H9 (cell line): ENCODE measurements at regions not wholly inside any gene's neighbourhood (a gene's known extent, or its start where the extent isn't known, plus 50 kb on each side); places are given as distances from the start of the nearest gene placed in this dataset.

Experiments used
- DNase-seq: peaks from one replicate; pipeline ENCODE4 v3.0.0-alpha.2; 2017
- H2AFZ ChIP-seq: one replicate; pipeline ENCODE4 v1.6.1; 2013; ENCODE audit warnings: mild to moderate bottlenecking, low read length, control low read depth, moderate library complexity
- H2AK5ac ChIP-seq: 2 replicates; pipeline ENCODE4 v1.6.1; 2013; ENCODE audit warnings: low read length, control low read depth, mixed read lengths; ENCODE audit not compliant: insufficient read length
- H2BK120ac ChIP-seq: one replicate; pipeline ENCODE4 v1.6.1; 2013; ENCODE audit warnings: low read depth, mild to moderate bottlenecking, low read length, control low read depth, inconsistent platforms; ENCODE audit not compliant: poor library complexity, severe bottlenecking
- H2BK12ac ChIP-seq: 2 replicates; pipeline ENCODE4 v1.6.1; 2013; ENCODE audit warnings: low read length, control low read depth, mixed read lengths, low read depth; ENCODE audit not compliant: insufficient read length
- H2BK15ac ChIP-seq: 2 replicates; pipeline ENCODE4 v1.6.1; 2013; ENCODE audit warnings: low read depth, low read length, control low read depth
- H2BK20ac ChIP-seq: one replicate; pipeline ENCODE4 v1.6.1; 2013; ENCODE audit warnings: low read depth, mild to moderate bottlenecking, low read length, control low read depth, inconsistent platforms; ENCODE audit not compliant: poor library complexity, severe bottlenecking
- H2BK5ac ChIP-seq: 2 replicates; pipeline ENCODE4 v1.6.1; 2013; ENCODE audit warnings: low read length, control low read depth, mixed read lengths; ENCODE audit not compliant: insufficient read length
- H3K14ac ChIP-seq: 2 replicates; pipeline ENCODE4 v1.6.1; 2013; ENCODE audit warnings: low read length, control low read depth; ENCODE audit not compliant: insufficient read depth
- H3K18ac ChIP-seq: 2 replicates; pipeline ENCODE4 v1.6.1; 2013; ENCODE audit warnings: low read depth, mild to moderate bottlenecking, mixed read lengths, low read length, control low read depth; ENCODE audit not compliant: insufficient read length
- H3K23ac ChIP-seq: 2 replicates; pipeline ENCODE4 v1.6.1; 2013; ENCODE audit warnings: low read length, control low read depth, mixed read lengths, low read depth; ENCODE audit not compliant: insufficient read length
- H3K23me2 ChIP-seq: 2 replicates; pipeline ENCODE4 v1.6.1; 2013; ENCODE audit warnings: low read depth, mild to moderate bottlenecking, mixed read lengths, low read length, control low read depth; ENCODE audit not compliant: insufficient read length, poor library complexity, severe bottlenecking
- H3K27ac ChIP-seq: 2 replicates; pipeline ENCODE4 v1.5.1; 2013; ENCODE audit warnings: low read length, control low read depth, mixed read lengths, low read depth; ENCODE audit not compliant: insufficient read length
- H3K27me3 ChIP-seq: 2 replicates; pipeline ENCODE4 v1.6.1; 2013; ENCODE audit warnings: low read length, control low read depth, inconsistent platforms; ENCODE audit not compliant: insufficient read depth
- H3K4ac ChIP-seq: 2 replicates; pipeline ENCODE4 v1.6.1; 2013; ENCODE audit warnings: low read depth, mild to moderate bottlenecking, control low read depth, inconsistent platforms, low read length, moderate library complexity
- H3K4me1 ChIP-seq: 2 replicates; pipeline ENCODE4 v1.6.1; 2013; ENCODE audit warnings: low read length, control low read depth, inconsistent platforms; ENCODE audit not compliant: insufficient read depth
- H3K4me2 ChIP-seq: 2 replicates; pipeline ENCODE4 v1.6.1; 2013; ENCODE audit warnings: low read length, control low read depth, mixed read lengths; ENCODE audit not compliant: insufficient read length, insufficient read depth
- H3K56ac ChIP-seq: 2 replicates; pipeline ENCODE4 v1.6.1; 2013; ENCODE audit warnings: low read depth, mild to moderate bottlenecking, mixed read lengths, low read length, control low read depth; ENCODE audit not compliant: insufficient read length
- H3K79me1 ChIP-seq: 2 replicates; pipeline ENCODE4 v1.6.1; 2013; ENCODE audit warnings: low read depth, mild to moderate bottlenecking, moderate library complexity, low read length, control low read depth, inconsistent platforms; ENCODE audit not compliant: insufficient read depth, poor library complexity, severe bottlenecking
- H3K79me2 ChIP-seq: 2 replicates; pipeline ENCODE4 v1.6.1; 2013; ENCODE audit warnings: low read length, control low read depth, inconsistent platforms; ENCODE audit not compliant: insufficient read depth
- H3K9ac ChIP-seq: 2 replicates; pipeline ENCODE4 v1.6.1; 2013; ENCODE audit warnings: low read length, control low read depth, mixed read lengths; ENCODE audit not compliant: insufficient read length; ENCODE audit errors: extremely low read depth
- H3K9me3 ChIP-seq: one replicate; pipeline ENCODE4 v1.6.1; 2013; ENCODE audit warnings: low read depth, low read length, inconsistent platforms; ENCODE audit not compliant: control insufficient read depth
- H3T11ph ChIP-seq: one replicate; pipeline ENCODE4 v1.6.1; 2013; ENCODE audit warnings: mild to moderate bottlenecking, low read length, control low read depth, inconsistent platforms
- H4K20me1 ChIP-seq: one replicate; pipeline ENCODE4 v1.6.1; 2013; ENCODE audit not compliant: control insufficient read depth, insufficient read length, insufficient read depth
- H4K5ac ChIP-seq: 2 replicates; pipeline ENCODE4 v1.6.1; 2013; ENCODE audit warnings: low read depth, mild to moderate bottlenecking, mixed read lengths, low read length, control low read depth; ENCODE audit not compliant: insufficient read length
- H4K8ac ChIP-seq: replicated peaks from 2 replicates; pipeline ENCODE4 v1.6.1; 2013; ENCODE audit warnings: low read length, control low read depth, mixed read lengths, low read depth; ENCODE audit not compliant: insufficient read length
- H4K91ac ChIP-seq: 2 replicates; pipeline ENCODE4 v1.6.1; 2013; ENCODE audit warnings: low read depth, mild to moderate bottlenecking, moderate library complexity, mixed read lengths, low read length, control low read depth; ENCODE audit not compliant: insufficient read length
- H3K27ac Mint-ChIP-seq, 3 experiments: 2 replicates in 2 of 3; 3 replicates in 1 of 3; pipeline ENCODE4 v1.8.0; 2020 to 2021; ENCODE audit warnings: mixed read lengths in 3 of 3, mild to moderate bottlenecking in 1 of 3, moderate library complexity in 1 of 3
- H3K27me3 Mint-ChIP-seq: 2 replicates; pipeline ENCODE4 v1.8.0; 2021; ENCODE audit warnings: low read depth, mild to moderate bottlenecking, moderate library complexity, mixed read lengths
- H3K36me3 Mint-ChIP-seq, 3 experiments: 2 replicates in 2 of 3; 3 replicates in 1 of 3; pipeline ENCODE4 v1.8.0; 2020 to 2021; ENCODE audit warnings: low read depth in 3 of 3, mixed read lengths in 3 of 3; ENCODE audit not compliant: insufficient read depth in 1 of 3
- H3K4me1 Mint-ChIP-seq, 2 experiments: 2 replicates each; pipeline ENCODE4 v1.8.0; 2020; ENCODE audit warnings: mixed read lengths in 2 of 2
- H3K4me3 Mint-ChIP-seq, 2 experiments: 2 replicates in 1 of 2; 3 replicates in 1 of 2; pipeline ENCODE4 v1.8.0; 2020 to 2021; ENCODE audit warnings: mild to moderate bottlenecking in 2 of 2, mixed read lengths in 2 of 2, moderate library complexity in 1 of 2
- H3K9me3 Mint-ChIP-seq, 2 experiments: 2 replicates in 1 of 2; 3 replicates in 1 of 2; pipeline ENCODE4 v1.8.0; 2020; ENCODE audit warnings: mild to moderate bottlenecking in 2 of 2, mixed read lengths in 2 of 2, moderate library complexity in 1 of 2
- WGBS: extraction: QIAGEN DNeasy Blood & Tissue Kit; methylation state at CpG from one replicate; pipeline ENCODE4 v1.1.7; 2013; ENCODE audit warnings: missing lambda C conversion rate, low lambda C conversion rate, mixed read lengths; ENCODE audit not compliant: insufficient read length; ENCODE audit errors: extremely low coverage; 5-methylcytosine and 5-hydroxymethylcytosine counted together
- TF ChIP-seq, protein P1 (sequence below): fragments of 200-600 bp; sonication (generic); conservative IDR thresholded peaks from 3 replicates; pipeline ENCODE4 v1.8.0; 2021; ENCODE audit warnings: antibody characterized with exemption, mild to moderate bottlenecking

- H3K9me3 ChIP-seq, result no peaks in the 10 kb centered on the region
- no peak overlapping the region for H4K91ac ChIP-seq
- no peak overlapping the region for H2BK12ac ChIP-seq
- H3K23me2 ChIP-seq, result no peaks in the 10 kb centered on the region
- no peak overlapping the region for H2BK15ac ChIP-seq
- no peaks in the 10 kb centered on the region for H3K27me3 ChIP-seq
- Mint-ChIP-seq H3K27me3 (peaks cover 4% of the 10 kb centered on the region), H3K9me3 (peaks cover 5 to 8% of the 10 kb centered on the region in 2 experiments), H3K36me3 (peaks cover 0 to 11% (median 3%) of the 10 kb centered on the region in 3 experiments; a peak in 5 of 7 replicates), H3K27ac (peak overlapping the region in 1 of 3 experiments; percentile 64; a peak in 1 of 7 replicates), H3K4me3 (no peak overlapping the region), H3K4me1 (no peaks in the 10 kb centered on the region)
- no peak overlapping the region for H2AFZ ChIP-seq
- H3K56ac ChIP-seq, result no peak overlapping the region
- no peaks in the 10 kb centered on the region for H4K20me1 ChIP-seq
- no peak for DNase-seq
- H3K79me1 ChIP-seq, result no peaks in the 10 kb centered on the region
- WGBS, result no CpG with 5 or more reads among the region's 2 CpGs
- no peak overlapping the region for H3K27ac ChIP-seq
- no peaks in the 10 kb centered on the region for H3K4me1 ChIP-seq
- no peak overlapping the region for H2BK120ac ChIP-seq
- H4K5ac ChIP-seq, result no peak overlapping the region
- no peak overlapping the region for H2BK20ac ChIP-seq
- no peak overlapping the region for H3K23ac ChIP-seq
- TF ChIP-seq, protein P1, sequence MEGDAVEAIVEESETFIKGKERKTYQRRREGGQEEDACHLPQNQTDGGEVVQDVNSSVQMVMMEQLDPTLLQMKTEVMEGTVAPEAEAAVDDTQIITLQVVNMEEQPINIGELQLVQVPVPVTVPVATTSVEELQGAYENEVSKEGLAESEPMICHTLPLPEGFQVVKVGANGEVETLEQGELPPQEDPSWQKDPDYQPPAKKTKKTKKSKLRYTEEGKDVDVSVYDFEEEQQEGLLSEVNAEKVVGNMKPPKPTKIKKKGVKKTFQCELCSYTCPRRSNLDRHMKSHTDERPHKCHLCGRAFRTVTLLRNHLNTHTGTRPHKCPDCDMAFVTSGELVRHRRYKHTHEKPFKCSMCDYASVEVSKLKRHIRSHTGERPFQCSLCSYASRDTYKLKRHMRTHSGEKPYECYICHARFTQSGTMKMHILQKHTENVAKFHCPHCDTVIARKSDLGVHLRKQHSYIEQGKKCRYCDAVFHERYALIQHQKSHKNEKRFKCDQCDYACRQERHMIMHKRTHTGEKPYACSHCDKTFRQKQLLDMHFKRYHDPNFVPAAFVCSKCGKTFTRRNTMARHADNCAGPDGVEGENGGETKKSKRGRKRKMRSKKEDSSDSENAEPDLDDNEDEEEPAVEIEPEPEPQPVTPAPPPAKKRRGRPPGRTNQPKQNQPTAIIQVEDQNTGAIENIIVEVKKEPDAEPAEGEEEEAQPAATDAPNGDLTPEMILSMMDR, result no peak
- H3K9ac ChIP-seq, result no peak overlapping the region
- H3K4ac ChIP-seq, result no peak overlapping the region
- H3K14ac ChIP-seq, result no peak overlapping the region
- no peak overlapping the region for H3K4me2 ChIP-seq
- H3T11ph ChIP-seq, result no peak overlapping the region
- H2AK5ac ChIP-seq, result no peak overlapping the region
- no peak overlapping the region for H2BK5ac ChIP-seq
- no peak overlapping the region for H4K8ac ChIP-seq
- H3K79me2 ChIP-seq, result no peaks in the 10 kb centered on the region
- no peak overlapping the region for H3K18ac ChIP-seq
Measured at GRCh38 chr1:228889289-228889688, 154.0 kb downstream of the RHOU start.
